Fibroblast of upper back skin (primary cell): ENCODE measurements at regions not wholly inside any gene's neighbourhood (a gene's known extent, or its start where the extent isn't known, plus 50 kb on each side); places are given as distances from the start of the nearest gene placed in this dataset.

ENCODE experiments used
- DNase-seq: peaks from one replicate; pipeline ENCODE4 v3.0.0-alpha.2; 2013

DNA sequence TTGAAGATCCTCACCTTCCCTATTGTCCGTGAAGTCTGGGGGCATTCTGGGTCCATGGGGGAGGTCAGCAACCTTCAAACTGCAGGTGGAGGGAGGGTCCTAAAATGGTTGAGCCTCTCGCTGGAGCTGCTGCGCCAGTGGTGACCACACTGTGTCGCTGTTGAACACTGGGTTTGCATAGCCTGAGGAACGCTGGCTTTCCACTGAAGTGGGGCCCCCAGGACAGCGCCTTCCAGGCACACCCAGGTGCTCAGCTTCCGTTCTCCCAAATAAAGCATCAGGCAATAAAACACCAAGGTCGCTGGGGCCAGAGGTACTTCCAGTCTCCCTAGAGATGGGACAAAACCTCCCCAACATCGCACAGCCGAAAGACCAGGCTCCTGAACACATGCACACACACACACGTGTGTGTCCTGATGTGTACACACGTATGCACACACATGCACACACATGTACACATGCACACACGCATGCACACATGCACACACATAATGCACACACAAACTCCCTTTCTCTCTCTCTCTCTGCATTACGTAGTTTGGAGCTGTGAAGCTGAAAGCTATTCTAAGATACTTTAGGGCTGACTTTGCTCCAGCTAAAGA lies 120.6 kb downstream of the IRF8 start:
- no peak for DNase-seq

DNA sequence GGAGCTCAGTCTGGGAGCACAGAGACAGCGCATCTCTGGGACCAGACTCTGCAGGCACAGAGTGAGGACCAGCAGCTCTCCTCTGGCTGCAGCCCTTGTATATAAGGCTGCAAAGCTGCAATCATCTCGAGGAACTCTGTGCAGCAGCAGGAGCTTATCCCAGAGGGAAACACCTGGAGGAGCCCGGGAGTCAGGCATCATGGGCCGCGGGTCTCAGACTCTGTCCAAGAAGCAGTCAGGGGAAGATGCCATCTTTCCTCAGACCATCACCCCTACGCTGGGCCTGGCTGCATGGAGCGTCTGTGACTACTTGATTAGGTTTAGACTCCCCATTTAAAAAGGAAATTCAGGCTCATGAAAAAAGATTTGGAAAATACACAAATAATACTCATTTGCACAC lies 122.0 kb downstream of the IRF8 start:
- DNase-seq, result no peak

DNA sequence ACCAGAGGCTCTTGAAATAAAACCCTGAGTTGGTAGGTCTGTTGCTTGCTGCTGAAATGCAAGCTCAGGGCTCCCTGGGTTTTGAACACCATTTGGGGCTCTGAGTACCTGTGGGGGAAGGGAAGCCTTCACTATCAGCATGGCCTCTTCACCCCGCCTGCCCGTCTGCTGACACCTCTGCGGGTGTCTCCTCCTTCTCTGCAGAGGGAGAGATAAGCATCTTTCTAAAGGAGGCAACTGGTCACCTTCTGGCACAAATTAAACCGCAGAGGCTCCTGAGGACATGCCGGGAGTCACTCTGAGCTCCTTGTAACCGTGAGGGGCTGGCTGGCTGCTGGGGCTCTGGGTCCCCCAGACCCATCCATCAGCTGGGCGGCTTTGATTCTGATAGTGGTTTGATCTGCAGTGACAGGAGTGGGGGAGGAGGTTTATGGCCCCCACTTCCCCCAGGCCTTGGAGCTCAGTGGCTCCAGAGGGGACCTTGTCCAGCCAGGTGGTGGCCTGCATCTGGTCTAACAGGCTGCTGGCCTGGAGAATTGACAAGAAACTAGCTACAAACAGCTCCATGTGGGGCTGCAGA lies 123.5 kb downstream of the IRF8 start:
- no peak for DNase-seq

DNA sequence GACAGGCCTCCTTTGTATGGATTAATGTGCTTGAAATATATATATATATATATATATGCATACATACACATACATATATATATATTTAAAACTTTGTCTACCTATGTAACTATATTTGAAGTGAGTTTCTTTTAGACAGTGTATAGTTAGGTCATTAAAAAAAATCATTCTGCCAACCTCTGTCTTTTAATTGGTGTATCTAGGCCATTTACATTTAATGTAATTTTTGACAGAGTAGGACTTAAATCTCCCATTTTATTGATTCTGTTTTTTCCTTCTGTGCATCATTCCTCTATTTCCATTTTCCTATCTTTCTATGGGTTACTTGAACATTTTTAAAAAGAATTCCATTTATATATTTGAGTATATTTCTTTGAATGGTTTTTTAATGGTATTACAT lies 125.2 kb downstream of the IRF8 start:
- DNase-seq, result no peak

DNA sequence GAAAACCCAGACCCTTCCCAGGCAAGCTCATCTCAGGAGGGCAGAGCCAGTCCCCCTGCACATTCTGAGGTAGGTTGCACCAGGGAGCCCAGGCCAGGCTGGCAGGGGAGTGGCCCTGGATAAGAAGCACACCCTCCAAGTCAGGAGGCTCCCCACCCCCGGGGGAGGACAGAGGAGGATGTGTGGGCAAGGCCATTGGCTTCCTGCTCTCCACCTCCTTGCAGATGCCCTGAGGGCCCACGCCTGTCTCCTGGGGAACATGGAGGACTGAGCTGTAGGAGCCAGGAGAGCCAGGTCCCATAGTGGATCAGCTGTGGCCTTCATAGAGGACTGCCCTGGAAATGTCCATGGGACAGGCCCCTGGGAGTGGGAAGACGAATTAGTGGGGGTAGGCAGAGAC lies 126.7 kb downstream of the IRF8 start:
- DNase-seq, result no peak

DNA sequence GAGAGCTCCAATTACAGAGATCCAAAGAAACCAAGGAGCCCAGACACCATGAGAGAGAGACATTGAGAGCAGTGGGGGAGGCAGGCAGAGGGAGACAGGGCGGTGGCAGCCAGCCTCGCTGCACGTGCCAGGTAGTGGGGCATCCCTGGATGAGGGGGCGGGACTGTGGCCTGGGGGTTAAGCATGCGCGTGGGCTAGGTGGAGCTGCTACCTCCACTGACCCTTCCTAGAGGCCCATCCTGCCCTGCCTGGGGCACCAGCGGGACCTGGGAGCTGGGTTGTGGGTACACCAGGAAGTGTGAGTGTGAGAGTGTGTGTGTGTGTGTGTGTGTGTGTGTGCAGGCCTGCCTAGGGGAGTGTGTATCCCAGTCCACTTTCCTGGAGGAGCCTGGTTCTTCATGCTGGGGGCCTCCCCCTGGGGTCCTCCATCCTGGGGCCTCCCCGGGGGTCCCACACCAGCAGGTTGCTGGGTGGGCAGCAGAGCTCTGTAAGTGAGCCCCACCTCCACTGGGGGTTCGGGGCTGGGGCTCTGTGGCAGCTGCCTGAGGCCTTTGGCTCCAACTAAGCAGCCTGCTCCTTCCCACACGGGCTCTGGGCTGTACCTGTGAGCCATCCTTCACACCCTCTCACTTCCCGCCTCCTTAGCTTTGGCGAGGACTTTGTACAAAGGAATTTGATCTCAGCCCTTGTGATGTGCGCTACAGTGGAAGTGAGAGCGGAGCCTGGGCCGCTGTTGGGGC lies 127.4 kb downstream of the IRF8 start:
- no peak for DNase-seq

DNA sequence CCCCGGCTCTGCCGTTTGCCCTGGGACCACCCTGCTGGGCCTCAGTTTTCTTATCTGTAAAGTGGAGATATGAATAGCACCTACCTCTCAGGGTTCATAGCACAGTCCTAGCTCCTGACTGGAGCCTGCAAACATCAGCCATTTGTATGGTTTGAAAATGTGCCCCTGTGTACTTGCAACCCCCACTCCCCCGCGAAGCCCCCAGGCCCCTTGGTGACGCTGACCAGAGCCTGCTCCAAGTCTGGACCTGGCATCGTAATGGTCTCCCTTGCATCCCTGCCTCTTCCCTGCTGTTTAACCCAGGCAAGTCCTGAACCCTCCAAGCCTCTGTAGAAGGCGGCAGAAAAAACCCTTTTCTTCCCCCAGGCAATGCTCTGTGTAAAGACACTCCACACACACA lies 128.0 kb downstream of the IRF8 start:
- DNase-seq, result no peak

DNA sequence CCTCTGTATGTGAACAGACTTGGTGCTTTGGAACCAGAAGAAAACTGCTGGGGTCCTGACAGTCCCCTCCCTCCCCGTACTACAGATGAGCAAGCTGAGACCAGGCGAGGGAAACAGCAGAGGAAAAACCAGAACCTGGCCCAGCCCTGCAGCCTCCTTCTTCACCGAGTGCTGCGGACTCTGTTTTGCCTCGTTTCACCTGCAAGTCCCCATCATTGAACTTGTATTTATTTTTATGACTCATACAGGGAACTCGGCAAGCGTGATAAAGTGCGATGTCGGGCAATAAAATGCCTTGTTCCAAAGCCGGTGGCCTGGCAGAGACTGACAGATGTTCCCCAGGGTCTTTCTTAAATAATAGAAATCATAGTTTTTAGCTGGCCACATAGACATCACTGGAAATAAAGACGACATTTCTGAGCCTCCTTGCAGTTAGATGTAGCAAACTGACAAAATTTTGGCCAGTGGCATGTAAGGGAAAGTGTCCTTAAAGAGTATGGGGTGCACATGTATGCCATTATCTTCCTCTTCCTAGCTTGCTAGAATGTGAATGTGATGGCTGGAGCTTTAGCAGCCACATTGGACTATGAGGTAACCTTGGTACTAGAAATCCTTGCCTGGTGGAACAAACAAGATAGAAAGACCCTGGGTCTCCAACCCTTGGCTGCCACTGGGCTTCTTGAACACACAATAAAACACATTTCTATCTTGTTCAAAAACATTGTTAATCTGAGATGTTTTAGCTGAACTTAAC lies 128.6 kb downstream of the IRF8 start:
- DNase-seq, result no peak

DNA sequence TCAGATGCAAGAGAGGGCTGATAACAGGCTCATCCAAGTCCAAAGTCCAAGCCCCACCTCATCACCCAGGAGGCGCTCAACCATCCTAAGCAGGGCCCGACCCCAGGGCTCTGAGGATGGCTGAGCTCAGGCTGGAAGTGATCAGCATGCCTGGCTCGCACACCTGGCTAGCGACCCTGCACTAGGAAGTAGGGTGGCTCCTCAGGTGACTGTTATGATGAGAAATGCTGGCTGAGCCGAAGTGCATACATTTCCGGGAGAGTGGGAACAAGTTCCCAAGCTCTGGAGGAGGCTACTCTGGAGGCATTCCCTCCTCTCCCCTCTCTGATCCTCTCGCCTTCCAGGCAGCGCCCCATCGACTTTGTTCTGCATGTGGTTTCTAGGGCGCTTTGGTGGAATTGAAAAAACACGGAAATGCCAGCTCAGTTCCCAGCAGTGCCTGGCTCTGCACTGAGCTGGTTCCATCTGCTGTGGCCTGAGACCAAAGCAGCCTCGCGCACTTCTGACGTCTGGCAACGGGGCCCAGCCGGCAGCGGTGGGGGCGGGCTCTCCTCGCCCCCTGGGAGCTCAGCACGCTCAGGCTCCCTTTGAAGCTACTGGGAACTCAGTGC lies 130.3 kb downstream of the IRF8 start:
- DNase-seq, result no peak

DNA sequence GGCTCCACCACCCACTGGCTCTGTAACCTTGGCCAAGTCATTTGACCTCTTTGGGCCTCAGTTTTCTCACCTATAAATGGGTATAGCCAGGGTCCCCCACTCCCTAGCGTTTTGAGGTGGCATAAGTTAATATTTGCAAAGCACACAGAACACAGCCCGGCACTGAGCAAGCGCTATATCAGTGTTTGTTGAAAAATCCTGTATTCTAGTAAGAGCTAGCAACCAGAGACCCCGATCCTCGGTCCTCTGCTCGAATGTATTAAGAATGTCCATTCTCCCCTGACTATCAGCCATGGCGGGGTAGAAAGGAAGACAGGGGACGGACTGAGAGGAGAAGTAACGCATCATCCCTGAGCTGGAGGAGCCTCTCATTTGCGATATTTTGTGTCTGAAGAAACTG lies 131.2 kb downstream of the IRF8 start:
- DNase-seq, result no peak

DNA sequence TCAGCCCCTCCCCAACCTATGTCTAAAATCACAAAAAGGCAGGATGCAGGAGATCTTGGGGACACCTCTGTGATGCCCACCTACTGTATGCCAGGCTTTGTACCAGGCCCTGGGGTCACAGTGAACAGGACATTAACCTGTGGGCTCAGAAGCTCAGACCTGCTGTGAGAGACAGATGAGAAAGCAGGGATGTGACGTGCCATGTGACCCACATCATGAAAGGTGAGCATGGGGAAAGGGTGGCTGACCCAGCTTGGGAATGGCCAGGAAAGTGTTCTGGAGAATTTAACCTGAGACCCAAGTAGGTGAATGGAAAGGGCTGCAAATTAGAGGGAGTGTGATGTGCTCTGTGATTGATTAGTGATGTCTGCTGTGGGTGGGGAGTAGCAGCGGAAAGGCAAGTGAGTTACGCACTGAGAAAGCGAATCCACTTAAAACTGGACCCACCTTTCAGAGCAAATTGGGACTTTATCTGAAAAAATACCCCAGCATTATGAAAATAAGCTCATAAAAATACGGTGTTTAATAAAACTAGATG lies 132.2 kb downstream of the IRF8 start:
- DNase-seq, result no peak

DNA sequence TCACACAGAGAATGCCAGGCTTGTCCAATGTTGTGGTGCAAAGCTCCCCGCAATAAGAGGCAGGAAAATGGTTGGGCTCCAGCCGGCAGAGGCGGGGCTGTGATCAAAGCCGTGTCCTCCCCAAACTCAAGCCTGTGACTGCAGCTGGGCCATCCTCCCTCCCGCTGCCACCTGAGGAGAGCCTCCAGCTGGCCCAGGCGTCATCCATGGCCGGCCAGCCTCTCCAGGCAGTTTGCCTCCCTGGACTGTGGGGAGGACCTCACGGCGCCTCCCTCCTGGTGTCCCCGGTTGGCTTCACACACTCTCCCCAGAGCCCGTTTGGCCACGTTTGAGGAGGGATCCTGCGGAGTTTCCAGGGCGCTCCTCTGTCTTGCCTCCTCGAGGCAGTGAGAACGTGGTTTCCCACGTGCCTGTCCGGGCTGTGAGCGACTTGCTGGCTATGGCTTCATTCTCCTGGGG lies 134.1 kb downstream of the IRF8 start:
- DNase-seq, result no peak

DNA sequence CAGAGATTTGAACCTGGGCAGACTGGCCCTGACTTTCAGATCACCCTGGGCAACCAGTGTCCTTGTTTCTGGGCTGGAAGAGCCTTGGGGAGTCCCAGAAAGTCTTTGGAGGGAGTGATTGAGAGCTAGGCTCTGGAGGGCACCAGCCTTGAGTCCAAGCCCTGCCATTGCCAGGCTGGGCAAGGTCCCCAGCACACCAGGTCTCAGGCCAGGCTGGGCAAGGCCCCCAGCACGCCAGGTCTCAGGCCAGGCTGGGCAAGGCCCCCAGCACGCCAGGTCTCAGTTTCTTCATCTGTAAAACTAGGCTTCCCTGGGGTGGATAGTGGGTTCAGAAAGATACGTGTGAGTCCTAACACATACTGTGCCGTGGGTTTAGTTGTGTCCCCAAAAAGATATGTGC lies 135.0 kb downstream of the IRF8 start:
- DNase-seq, result no peak

DNA sequence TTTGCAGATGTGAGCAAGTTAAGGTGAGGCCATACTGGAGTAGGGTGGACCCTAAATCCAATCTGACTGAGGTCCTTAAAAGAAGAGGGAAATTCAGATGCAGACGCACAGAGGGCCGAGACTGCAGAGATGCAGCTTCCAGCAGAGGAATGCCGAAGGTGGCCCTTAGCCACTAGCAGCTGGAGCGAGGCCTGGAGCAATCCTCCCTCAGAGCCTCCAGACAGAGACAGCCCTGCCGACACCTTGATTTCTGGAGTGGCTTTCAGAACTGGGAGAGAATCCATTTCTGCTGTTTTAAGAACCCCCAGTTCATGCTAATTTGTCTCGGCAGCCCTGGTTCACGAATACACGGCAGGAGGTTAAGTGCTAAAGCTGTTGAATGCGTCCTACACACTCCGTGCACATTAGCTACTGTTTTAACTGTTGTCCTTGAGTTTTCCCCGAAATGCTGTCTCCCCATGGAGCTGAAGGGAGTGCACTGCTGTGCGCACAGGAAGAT lies 135.5 kb downstream of the IRF8 start:
- no peak for DNase-seq

DNA sequence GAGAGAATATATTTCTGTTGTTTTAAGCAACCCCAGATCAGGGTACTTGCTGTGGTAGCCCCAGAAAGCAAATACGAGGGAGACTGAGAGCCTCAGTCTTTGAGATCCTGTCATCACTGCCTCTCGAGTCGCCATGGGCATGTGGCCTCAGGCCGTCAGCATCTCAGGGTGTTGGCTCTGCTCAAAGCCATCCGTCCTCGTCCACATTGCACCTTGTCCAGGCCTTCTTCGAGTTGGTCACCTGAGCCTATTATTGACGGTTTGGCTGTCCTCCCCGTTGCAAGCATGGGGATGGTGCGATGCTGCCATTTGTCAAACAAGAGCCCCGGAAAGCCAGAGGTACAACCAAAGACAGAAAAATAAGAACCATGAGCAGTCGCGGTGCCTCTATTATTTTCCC lies 136.9 kb downstream of the IRF8 start:
- DNase-seq, result no peak

DNA sequence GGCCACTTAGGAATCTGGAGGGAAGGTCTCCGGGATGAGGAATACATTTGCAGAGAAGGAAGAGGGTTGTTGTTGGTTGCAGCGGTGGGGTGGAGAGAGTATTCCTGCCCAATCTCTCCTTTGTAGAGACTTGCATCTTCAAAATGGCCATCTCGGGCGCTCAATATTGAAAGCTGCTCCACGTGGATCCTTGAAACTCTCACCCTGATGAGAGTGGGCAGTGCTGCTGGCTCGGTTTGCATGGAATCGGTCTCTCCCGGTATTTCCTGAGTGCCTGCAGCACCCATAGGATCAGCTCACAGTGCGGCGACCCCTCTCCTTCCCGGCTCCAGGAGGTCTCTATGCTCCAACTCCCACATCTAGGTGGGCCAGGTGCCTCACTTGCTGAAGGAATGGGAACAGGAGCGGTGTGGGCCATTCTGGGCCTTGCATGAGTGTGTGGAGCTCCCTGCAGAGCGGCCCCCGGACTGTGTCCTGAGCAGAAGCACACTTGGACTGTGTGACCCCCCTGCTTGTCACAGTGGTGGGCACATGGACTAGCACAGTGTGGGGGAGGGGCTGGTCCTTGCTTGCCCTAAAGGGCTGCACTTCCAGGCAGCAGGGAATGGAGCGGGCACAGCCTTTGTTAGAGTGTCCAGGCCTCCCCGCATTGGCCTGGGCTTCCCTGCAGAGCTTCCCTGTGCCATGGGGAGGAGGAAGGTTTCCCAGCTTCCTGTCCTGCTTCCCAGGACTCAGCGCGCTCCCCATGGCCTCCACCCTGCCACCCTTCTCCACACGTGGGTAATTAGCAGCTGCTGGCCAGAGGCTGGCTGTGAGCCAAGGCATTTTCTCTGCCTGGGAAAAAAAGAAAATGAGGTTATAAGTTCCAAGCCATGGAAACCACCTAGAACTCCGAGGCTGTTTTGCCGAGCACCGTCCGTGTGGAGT lies 139.3 kb downstream of the IRF8 start:
- no peak for DNase-seq

DNA sequence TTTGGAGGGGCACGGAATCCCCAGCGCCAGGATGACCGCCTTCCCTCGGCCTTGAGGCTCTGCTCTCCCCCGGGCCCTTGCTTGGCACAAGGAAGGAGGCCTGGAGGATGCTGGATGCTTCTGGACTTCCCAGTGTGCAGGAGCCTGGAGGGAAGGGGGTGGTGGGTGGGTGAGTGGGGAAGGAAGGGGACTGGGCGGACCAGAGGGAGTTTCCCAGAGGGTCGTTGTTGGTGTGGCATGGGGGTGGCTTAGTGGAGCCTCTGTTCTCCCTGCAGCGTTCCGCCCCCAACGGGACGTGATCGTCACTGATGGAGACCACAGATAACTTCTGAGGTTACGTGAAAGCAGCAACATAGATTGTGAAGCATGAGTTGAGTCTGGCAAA lies 140.0 kb downstream of the IRF8 start:
- DNase-seq, result no peak

DNA sequence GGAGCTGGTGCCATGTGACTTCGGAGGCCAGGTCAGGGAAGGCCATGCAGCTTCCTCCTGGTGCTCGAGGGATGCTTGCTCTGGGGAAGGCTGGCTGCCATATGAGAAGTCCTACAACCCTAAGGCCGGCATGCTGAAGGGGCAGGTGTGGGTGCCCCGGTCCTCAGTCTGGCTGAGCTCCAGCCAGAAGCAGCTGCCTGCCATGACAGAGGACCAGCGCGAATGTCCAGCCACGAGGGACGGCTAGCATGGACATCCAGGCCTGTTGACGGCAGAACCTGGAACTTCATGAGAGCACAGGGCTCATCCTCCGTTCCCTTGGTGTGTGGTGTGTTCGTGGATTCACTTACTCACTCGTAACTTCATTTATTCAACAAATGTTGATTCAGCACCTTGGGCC lies 140.6 kb downstream of the IRF8 start:
- DNase-seq, result no peak

DNA sequence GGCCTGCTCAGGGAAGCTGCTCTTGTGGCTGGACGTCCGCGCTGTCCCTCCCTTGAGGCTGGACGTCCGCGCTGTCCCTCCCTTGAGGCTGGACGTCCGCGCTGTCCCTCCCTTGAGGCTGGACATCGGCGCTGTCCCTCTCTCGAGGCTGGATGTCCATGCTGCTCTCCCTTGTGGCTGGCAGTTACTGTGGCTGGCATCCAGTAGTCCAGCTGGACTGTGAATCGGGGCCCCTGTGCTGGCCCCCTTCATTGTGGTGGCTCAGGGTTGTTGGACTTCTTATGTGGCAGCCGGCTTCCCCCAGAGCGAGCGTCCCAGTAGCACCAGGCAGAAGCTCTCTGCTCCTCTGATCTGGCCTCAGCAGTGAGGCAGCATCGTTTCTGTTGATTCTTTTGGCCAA lies 141.5 kb downstream of the IRF8 start:
- DNase-seq, result no peak

DNA sequence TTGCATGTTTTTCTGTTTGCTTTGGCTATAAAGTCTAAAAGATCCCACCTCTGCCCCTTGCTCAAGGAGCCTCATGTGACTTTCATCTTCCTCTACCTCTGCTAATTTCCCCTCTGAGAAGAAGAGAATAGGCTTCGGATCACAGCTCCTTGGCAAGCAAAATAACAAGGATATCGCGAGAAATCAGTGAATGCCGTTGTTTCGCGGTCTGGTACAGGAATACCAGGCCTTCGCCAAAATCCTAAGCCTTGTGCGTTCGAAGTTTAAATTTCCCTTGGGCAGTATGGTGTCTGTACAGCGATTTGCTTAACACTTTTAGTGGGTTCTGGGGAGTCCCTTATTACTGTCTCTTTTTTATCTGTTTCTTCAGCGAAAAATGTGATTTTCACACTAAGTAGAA lies 142.3 kb downstream of the IRF8 start:
- no peak for DNase-seq

DNA sequence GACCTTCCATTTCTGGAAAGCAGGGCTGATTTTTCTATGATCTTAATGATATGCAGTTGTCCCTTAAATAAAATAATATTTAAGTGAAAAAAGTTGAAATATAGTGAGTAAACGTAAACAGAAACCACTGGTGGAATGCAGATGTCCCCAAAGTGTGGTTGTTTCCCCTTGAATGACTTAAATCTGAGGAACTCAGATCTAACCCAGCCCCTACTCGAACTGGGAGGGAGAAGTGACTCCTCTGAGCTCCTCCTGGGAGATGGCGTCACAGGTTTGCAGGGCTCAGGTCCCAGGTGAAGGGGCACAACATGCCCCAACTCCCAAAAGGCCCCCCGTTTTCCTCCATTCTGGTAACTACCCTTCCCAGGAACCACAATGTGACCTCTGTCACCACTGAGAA lies 142.8 kb downstream of the IRF8 start:
- no peak for DNase-seq

DNA sequence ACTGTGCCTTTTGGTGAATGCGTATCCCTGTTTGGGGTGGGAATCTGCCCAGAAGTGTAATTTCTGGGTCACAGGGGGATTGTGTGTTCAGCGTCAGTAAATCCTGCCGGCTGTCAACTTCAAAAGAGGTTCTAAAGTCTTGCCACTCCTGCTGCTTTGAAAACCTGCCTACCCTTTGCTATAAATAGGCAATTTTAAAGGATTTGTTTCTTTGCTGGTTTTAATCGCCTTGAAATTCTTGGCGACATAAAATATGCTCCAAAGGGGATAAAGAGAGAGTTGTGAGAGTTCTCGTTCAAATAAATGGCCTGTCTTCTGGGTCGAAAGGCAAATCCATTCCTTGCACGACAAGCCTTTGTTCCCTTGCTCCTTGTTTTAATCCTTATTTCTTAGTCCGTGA lies 143.4 kb downstream of the IRF8 start:
- no peak for DNase-seq
